RWPE2 (cell line): ENCODE measurements at regions not wholly inside any gene's neighbourhood (a gene's known extent, or its start where the extent isn't known, plus 50 kb on each side); places are given as distances from the start of the nearest gene placed in this dataset.

Experiments
- ATAC-seq: fragments of 200-7000 bp; cut with Tn5 transposase; 3 replicates; pipeline ENCODE4 v1.9.1; 2021; ENCODE audit warnings: low read depth
- DNase-seq: peaks from one replicate; pipeline ENCODE4 v3.0.0-alpha.2; 2020; ENCODE audit warnings: low spot score
- H3K27ac ChIP-seq: fragments of 450-650 bp; 2 replicates; pipeline ENCODE4 v1.5.1; 2017; ENCODE audit warnings: mild to moderate bottlenecking; ENCODE audit not compliant: poor library complexity, severe bottlenecking
- H3K27me3 ChIP-seq: fragments of 250-450 bp; sonication (Bioruptor Pico); 2 replicates; pipeline ENCODE4 v1.5.1; 2021; ENCODE audit warnings: mild to moderate bottlenecking, moderate library complexity; ENCODE audit not compliant: insufficient read depth, poor library complexity, severe bottlenecking
- H3K36me3 ChIP-seq: fragments of 250-450 bp; sonication (Bioruptor Pico); 2 replicates; pipeline ENCODE4 v1.5.1; 2020; ENCODE audit warnings: low read depth, mild to moderate bottlenecking, moderate library complexity
- H3K4me1 ChIP-seq: fragments of 250-450 bp; sonication (Bioruptor Pico); 2 replicates; pipeline ENCODE4 v1.5.1; 2021; ENCODE audit warnings: mild to moderate bottlenecking, moderate library complexity; ENCODE audit not compliant: insufficient read depth, poor library complexity, severe bottlenecking
- H3K4me3 ChIP-seq: fragments of 250-450 bp; sonication (Bioruptor Pico); 2 replicates; pipeline ENCODE4 v1.5.1; 2021; ENCODE audit warnings: mild to moderate bottlenecking, moderate library complexity; ENCODE audit not compliant: severe bottlenecking
- H3K9me3 ChIP-seq: fragments of 250-450 bp; sonication (Bioruptor Pico); 2 replicates; pipeline ENCODE4 v1.5.1; 2021; ENCODE audit warnings: mild to moderate bottlenecking, moderate library complexity; ENCODE audit not compliant: severe bottlenecking
- TF ChIP-seq, protein P1 (sequence below): fragments of 450-650 bp; IDR thresholded peaks from one replicate; pipeline ENCODE4 v1.5.1; 2017; ENCODE audit warnings: mild to moderate bottlenecking, moderate library complexity; ENCODE audit not compliant: poor library complexity, severe bottlenecking

GRCh38 chr12:77606348-77606747, 224.3 kb upstream of the NAV3 start:
- H3K27me3 ChIP-seq: no peaks in the 10 kb centered on the region
- H3K4me1 ChIP-seq: no peaks in the 10 kb centered on the region
- ATAC-seq: no peak

GRCh38 chr12:77603946-77604345, 226.7 kb upstream of the NAV3 start:
- TF ChIP-seq, protein P1, sequence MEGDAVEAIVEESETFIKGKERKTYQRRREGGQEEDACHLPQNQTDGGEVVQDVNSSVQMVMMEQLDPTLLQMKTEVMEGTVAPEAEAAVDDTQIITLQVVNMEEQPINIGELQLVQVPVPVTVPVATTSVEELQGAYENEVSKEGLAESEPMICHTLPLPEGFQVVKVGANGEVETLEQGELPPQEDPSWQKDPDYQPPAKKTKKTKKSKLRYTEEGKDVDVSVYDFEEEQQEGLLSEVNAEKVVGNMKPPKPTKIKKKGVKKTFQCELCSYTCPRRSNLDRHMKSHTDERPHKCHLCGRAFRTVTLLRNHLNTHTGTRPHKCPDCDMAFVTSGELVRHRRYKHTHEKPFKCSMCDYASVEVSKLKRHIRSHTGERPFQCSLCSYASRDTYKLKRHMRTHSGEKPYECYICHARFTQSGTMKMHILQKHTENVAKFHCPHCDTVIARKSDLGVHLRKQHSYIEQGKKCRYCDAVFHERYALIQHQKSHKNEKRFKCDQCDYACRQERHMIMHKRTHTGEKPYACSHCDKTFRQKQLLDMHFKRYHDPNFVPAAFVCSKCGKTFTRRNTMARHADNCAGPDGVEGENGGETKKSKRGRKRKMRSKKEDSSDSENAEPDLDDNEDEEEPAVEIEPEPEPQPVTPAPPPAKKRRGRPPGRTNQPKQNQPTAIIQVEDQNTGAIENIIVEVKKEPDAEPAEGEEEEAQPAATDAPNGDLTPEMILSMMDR: no peak
- no peak for DNase-seq

More at GRCh38 chr12:77606348-77606747, 224.3 kb upstream of the NAV3 start:
- no peaks in the 10 kb centered on the region for H3K9me3 ChIP-seq
- DNase-seq: no peak
- H3K36me3 ChIP-seq: no peaks in the 10 kb centered on the region
- TF ChIP-seq, protein P1: no peak
- H3K27ac ChIP-seq: no peak overlapping the region
- H3K4me3 ChIP-seq: no peak overlapping the region

GRCh38 chr12:77601069-77601468, 229.6 kb upstream of the NAV3 start:
- Histone ChIP-seq H3K36me3 (no peaks in the 10 kb centered on the region), H3K4me1 (no peaks in the 10 kb centered on the region), H3K4me3 (no peak overlapping the region), H3K27ac (no peak overlapping the region), H3K9me3 (no peaks in the 10 kb centered on the region), H3K27me3 (no peaks in the 10 kb centered on the region)
- no peak for DNase-seq
- no peak for ATAC-seq
- TF ChIP-seq, protein P1: no peak

More at GRCh38 chr12:77603946-77604345, 226.7 kb upstream of the NAV3 start:
- ATAC-seq: no peak
- H3K9me3 ChIP-seq: no peaks in the 10 kb centered on the region
- no peaks in the 10 kb centered on the region for H3K4me1 ChIP-seq
- no peak overlapping the region for H3K4me3 ChIP-seq
- no peak overlapping the region for H3K27ac ChIP-seq
- H3K36me3 ChIP-seq: no peaks in the 10 kb centered on the region
- H3K27me3 ChIP-seq: no peaks in the 10 kb centered on the region

DNA sequence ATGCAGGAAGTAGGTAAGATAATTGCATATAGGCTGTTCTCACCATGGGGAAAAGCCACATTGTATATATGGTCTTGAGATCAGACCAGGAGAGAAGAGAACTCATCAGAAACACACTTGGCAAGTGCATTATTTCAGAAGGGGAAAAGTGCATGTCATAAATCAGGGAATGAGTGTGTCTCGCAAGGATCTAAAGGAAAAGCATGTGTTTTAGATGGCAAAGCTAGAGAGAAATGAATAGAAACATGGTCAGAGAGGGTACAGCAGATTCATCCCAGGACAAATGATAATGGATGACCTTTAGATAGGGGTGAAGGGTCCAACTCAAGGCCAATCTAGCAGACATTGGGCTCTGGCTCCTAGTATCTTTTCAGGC, 230.2 kb upstream of the NAV3 start:
- H3K4me1 ChIP-seq: no peaks in the 10 kb centered on the region
- no peaks in the 10 kb centered on the region for H3K36me3 ChIP-seq
- H3K27ac ChIP-seq: no peak overlapping the region
- no peaks in the 10 kb centered on the region for H3K9me3 ChIP-seq
- TF ChIP-seq, protein P1: no peak
- no peak overlapping the region for H3K4me3 ChIP-seq
- no peak for ATAC-seq
- DNase-seq: no peak
- H3K27me3 ChIP-seq: no peaks in the 10 kb centered on the region

- ATAC-seq (no peak), DNase-seq (no peak)
- H3K9me3 ChIP-seq: no peaks in the 10 kb centered on the region
- H3K36me3 ChIP-seq: no peaks in the 10 kb centered on the region
- no peak overlapping the region for H3K4me3 ChIP-seq
- H3K4me1 ChIP-seq: no peaks in the 10 kb centered on the region
- TF ChIP-seq, protein P1: no peak
- H3K27ac ChIP-seq: no peak overlapping the region
- no peaks in the 10 kb centered on the region for H3K27me3 ChIP-seq
These were observed 230.8 kb upstream of the NAV3 start for GRCh38 chr12:77599782-77600467.
